ENCODE measurements at regions not wholly inside any gene's neighbourhood (a gene's known extent, or its start where the extent isn't known, plus 50 kb on each side); places are given as distances from the start of the nearest gene placed in this dataset.
A peak's percentile ranks its signal among the peaks of the same experiment; 100 is the strongest.

GRCh38 chr17:72302735-72303134 is 181.9 kb downstream of the SOX9 start:
- DNase-seq, result no peak

DNA sequence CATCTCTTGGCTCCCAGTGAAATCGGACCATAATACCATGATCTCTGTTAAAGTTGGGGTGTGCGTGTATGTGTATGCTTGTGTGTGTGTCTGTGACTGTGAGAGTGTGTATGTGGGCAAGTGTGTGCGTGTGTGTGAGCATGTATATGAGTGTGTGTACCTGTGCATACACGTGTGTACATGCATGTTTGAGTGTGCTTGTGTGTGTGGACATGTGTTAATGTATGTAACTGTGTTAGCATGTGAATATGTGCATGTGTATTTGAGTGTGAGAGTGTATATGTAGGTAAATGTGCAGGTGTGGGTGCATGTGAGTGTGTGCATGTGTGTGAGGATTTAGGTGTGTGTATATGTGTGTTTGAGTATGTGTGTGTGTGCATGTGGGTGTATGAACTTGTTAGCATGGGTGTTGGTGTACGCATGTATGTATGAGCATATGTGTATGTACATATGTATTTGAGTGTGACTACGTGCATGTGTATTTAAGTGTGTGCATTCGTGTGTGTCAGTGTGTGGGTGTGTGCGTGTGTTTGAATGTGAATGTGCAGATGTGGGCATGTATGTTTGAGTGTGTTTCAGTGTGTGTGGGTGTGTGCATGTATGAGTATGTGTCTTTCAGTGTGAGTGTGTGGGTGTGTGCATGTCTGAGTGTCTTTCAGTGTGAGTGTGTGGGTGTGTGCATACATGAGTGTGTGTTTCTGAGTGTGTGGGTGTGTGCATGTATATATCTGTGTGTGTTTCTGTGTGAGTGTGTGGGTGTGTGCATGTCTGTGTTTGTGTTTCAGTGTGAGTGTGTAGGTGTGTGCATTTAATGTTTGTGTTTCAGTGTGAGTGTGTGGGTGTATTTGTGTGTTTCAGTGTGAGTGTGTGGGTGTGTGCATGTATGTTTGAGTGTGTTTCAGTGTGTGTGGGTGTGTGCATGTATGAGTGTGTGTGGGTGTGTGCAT is 183.2 kb downstream of the SOX9 start:
- no peak for DNase-seq

GRCh38 chr17:72304859-72305258 is 184.0 kb downstream of the SOX9 start:
- no peak for DNase-seq

DNA sequence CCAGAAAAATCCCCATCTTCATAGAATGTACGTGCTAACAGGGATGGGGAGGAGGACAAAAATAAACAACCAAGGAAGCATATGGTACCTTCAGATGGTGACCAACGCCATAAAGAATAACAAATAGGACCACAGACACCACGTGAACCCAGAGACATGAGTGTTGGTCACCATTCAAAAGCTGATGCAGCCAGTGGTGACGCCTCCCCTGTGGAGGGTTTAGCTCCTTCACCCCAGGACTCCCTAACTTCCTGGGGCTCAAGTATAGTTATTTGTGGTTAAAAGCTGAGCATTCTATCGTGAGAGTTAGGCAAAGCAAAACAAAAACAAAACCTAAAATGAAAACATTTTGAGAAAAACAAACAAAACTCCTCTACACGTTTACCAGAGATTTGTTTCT is 184.7 kb downstream of the SOX9 start:
- no peak for DNase-seq

GRCh38 chr17:72306037-72306436 is 185.2 kb downstream of the SOX9 start:
- DNase-seq, result no peak

GRCh38 chr17:72307836-72308235 is 187.0 kb downstream of the SOX9 start:
- DNase-seq, result no peak

- DNase-seq, result no peak
Measured at GRCh38 chr17:72308744-72309385, 188.0 kb downstream of the SOX9 start.

DNA sequence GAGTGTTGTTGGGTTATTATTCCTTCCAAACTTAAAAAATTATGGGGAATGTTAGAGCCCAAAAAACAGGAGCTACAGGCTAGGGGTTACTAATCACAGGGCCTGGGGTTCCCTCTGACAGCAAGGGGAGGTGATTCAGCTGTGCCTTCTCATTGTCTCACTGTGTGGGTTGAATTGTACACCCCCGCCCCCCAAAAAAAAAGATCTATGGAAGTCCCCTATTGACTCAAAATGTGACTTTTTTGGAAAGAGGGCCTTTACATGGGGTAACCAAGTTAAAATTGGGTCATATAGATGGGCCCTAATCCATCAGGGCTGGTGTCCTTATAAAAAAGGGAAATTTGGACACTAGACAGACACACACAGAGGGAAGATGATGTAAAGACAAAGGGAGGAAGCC is 190.2 kb downstream of the SOX9 start:
- DNase-seq, result no peak

- DNase-seq, result no peak
Measured at GRCh38 chr17:72315122-72315913, 194.5 kb downstream of the SOX9 start.

GRCh38 chr17:72318131-72318530 is 197.3 kb downstream of the SOX9 start:
- DNase-seq, result no peak

DNA sequence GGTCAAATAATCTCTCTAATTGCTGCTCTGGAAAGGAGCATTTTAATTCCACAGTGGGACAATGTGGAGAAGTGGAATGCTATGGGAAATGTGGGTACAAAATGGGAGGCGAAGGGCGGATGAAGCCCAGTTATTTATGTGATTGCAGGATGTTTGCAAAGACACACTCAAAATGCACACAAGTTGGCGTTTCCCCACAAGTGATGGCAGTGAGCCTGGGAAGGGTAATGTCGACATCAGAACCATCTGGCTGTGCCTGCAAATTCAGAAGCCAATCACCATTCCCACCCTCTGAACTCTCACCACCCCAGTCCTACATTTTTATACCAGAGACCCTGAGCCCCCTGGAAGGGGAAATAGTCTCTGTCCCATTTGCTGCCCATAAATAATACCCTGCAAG is 201.1 kb downstream of the SOX9 start:
- DNase-seq, result no peak

DNA sequence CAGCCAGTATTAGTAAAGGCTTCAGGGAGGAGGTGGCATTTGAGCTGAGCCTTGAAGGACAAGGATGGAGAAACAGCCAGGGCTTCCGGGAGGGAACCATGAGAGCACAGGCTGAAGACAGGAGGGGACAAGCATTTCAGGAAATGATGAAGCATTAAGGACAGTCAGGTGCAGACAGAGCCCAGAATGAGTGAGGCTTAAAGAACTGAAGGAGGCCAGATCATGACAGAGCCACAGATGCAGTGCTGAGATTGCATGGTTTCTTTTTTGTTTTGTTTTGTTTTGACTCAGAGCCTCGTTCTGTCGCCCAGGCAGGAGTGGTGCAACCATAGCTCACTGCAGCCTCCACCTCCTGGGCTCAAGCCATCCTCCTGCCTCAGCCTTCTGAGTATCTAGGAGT is 211.5 kb downstream of the SOX9 start:
- no peak for DNase-seq

DNA sequence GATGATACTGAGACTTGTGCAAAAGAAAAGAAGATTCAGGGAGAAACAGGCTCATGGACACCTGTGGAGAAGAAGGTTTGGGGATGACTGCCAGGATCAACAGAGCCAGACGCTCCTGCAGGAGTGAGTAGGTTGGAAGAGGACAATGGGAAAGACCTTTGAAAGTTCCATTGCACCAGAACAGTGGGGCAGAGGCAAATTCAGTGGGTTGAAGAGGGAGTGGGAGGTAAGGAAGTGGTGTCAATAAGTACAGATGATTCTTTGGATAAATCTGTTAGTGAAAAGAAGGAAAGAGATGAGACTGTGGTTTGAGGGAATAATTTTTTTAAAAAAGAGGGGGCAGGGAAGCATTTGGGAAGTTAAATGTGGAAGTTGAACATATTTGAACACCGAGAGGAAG is 212.8 kb downstream of the SOX9 start:
- no peak for DNase-seq

GRCh38 chr17:72334205-72334604 is 213.4 kb downstream of the SOX9 start:
- no peak for DNase-seq

DNA sequence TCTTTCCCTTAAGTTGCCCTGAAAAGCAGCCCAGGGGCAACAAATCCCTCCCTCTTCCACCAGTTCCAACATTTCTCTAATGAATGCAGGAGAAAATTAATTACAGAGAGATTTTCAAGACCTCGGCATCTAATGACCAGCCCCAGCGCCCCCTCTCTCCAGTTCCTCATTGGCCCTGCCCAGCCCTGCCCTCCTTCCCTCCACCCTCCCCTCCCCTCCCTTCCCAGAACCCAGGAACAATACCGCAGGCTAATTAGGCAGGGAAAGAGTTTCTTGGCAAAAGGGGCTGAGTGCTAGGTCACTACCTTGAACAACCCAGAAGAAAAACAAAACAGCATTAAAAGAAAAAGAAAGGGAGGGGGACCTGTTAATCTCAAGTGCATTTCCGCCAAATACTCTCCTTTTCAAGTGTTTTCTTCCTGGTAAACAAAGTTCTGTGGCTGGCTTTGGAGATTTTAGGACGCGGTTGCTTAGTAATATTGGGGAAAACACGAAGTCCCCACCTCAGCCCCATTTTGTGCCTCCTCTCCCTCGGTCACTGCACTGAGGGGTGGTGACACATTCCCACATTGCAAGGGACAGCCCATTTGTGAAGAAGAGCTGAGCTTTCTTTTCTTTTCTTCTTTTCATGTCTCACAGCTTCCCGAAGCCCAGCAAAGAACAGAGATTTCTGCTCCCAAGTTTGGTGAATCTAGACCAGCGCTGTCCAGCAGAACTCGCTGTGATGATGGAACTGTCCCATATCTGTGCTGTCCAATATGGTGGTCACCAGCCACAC is 215.4 kb downstream of the SOX9 start:
- DNase-seq, result no peak

DNA sequence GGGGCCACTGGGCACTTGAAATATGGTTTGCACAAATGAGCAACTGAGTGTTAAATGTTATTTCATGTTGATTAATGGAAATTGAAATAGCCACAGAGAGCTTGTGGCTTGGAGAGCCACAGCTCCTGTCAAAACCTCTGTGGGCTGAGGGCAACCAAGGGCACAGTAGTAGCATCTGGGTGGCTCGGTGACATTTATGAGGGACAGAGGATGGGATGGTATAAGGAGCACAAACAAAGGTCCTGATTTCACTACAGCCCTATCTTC is 215.9 kb downstream of the SOX9 start:
- no peak for DNase-seq

DNA sequence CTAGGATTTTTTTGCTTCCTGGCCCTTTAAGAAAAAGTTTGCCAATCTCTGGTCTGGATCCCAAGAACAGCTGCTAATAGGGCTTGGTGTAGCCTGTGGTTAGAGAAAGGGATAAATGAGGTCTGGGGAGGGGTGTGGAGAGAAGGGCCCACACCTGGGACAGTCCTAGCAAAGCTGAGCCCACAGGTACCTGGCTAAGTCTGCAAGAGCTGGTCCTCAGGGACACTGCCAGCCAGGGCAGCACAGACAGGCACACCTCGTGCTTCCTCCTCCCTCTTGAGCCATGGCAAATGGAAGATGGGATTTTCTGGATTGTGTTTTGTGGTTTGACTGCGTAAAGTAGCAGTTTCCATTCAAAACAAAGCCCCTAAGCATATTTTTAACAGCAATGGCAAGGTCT is 217.5 kb downstream of the SOX9 start:
- no peak for DNase-seq

DNA sequence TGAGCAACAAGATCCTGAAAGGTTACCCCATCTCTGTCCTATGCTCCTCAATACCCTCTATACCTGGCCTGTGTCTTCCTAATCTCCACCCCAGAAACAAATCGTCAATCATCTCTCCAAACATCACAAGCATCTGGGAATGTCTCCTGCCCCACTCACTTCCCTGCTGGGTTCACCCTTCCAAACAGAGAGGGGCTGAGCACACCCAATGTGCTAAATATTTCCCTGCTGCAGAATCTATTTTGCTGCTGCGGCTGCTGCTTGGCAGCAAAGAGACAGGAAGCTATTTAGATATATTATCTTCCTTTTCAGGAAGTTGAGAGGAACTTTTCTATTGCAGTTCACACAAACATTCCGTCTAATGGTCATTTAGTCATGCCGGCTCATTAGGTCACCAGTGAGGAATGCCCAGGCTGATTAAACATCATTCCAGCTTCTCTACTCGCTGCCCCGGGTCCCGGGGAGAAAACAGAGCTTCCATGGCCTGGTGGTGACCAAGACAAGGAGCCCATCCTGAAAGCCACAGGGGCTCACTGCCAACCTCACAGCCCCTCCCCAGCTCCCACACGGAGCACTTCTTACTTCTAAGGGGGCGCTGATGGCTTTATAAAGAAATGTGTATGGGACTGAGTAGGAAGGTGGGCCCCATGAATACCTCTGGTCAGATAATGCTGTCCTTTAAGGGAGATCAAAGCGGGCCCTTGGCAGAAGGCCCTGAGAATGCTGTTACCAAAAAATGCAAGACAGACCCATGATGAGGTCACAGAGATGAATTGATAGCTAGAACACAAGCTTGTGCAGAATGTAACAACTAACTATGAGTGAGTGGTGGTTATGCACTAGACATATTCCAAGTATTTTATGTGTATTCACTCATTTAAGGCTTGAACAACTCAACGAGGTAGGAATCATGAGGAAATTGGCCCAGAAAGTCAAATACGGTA is 218.3 kb downstream of the SOX9 start:
- peak; percentile 23 for DNase-seq

DNA sequence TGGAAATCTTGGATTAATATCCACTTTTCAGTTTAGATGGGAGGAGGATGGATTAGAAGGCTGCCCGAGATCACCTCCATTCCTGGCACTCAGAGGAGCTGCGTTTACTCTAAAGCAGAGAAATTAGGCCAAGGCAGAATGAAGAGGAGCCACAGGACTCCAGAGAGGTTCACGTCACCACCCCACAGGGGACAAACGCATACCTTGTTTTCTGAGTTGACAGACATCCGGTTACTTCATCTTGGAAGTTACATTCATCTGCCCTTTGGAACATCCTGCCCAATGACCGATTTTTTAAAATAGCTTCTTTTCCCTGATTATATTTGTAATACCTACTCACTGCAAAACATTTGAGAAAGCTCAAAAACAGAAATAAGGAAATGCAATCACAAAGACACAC is 220.0 kb downstream of the SOX9 start:
- DNase-seq, result no peak

DNA sequence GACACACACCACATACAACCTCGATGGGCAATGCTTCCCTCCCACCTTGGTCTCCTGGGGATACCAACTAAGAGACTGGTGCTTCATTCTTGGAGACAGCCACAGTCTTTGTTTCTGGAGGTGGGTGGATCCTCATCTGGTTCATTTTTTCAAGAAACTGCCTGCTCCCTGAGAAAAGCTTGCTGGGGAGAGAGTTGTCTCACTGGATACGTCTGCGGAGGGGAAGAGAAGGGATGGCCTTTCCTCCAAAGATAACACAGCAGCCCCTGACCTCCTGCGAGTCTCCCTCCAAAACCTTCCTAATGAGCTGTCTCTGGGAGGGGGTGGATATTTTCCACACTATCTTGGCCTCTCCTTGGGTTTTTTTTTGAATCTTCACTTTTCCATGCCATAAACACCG is 221.2 kb downstream of the SOX9 start:
- DNase-seq, result no peak

Measured in skin of body (tissue), 1 donor.